ENCODE measurements at regions not wholly inside any gene's neighbourhood (a gene's known extent, or its start where the extent isn't known, plus 50 kb on each side); places are given as distances from the start of the nearest gene placed in this dataset.

- H3K4me1 ChIP-seq (ENCODE audit: insufficient read depth, low read length, severe bottlenecking), result no peaks in the 10 kb centered on the region
- no peaks in the 10 kb centered on the region for H3K27me3 ChIP-seq (ENCODE audit: insufficient read depth, low read length)
- no peaks in the 10 kb centered on the region for H3K9me2 ChIP-seq (ENCODE audit: low read depth, low read length)
- no peak for TF ChIP-seq EZH2 (IDR thresholded peaks at IDR 0.05; ENCODE audit: borderline replicate concordance, low read length)
- TF ChIP-seq, protein P1, sequence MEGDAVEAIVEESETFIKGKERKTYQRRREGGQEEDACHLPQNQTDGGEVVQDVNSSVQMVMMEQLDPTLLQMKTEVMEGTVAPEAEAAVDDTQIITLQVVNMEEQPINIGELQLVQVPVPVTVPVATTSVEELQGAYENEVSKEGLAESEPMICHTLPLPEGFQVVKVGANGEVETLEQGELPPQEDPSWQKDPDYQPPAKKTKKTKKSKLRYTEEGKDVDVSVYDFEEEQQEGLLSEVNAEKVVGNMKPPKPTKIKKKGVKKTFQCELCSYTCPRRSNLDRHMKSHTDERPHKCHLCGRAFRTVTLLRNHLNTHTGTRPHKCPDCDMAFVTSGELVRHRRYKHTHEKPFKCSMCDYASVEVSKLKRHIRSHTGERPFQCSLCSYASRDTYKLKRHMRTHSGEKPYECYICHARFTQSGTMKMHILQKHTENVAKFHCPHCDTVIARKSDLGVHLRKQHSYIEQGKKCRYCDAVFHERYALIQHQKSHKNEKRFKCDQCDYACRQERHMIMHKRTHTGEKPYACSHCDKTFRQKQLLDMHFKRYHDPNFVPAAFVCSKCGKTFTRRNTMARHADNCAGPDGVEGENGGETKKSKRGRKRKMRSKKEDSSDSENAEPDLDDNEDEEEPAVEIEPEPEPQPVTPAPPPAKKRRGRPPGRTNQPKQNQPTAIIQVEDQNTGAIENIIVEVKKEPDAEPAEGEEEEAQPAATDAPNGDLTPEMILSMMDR (IDR thresholded peaks at IDR 0.05; ENCODE audit: low read length), result no peak
- H4K20me1 ChIP-seq (ENCODE audit: insufficient read depth, low read length), result no peaks in the 10 kb centered on the region
- no peaks in the 10 kb centered on the region for H3F3A ChIP-seq (ENCODE audit: insufficient read depth, low read length)
- no peak overlapping the region for H3K9ac ChIP-seq (ENCODE audit: low read length)
- no peak overlapping the region for H3K4me2 ChIP-seq (ENCODE audit: low read length)
- no peak overlapping the region for H3K27ac ChIP-seq (ENCODE audit: low read depth, low read length, poor library complexity, severe bottlenecking)
- no peaks in the 10 kb centered on the region for H3K36me3 ChIP-seq (ENCODE audit: insufficient read depth, low read length)
- H3K9me3 ChIP-seq (ENCODE audit: low read length), result no peaks in the 10 kb centered on the region
- no peaks in the 10 kb centered on the region for H3K79me2 ChIP-seq (ENCODE audit: insufficient read depth, low read length)
- no peak overlapping the region for H3K4me3 ChIP-seq (ENCODE audit: low read depth, low read length, poor library complexity, severe bottlenecking)
- no peak overlapping the region for H2AFZ ChIP-seq (ENCODE audit: low read length)
These were observed 77.8 kb upstream of the TEX13D start for GRCh38 chrX:124254611-124255010.

GRCh38 chrX:124256216-124256615, 76.2 kb upstream of the TEX13D start:
- no peak overlapping the region for H2AFZ ChIP-seq (ENCODE audit: low read length)
- no peak overlapping the region for H3K4me3 ChIP-seq (ENCODE audit: low read depth, low read length, poor library complexity, severe bottlenecking)
- no peaks in the 10 kb centered on the region for H3K9me2 ChIP-seq (ENCODE audit: low read depth, low read length)
- no peaks in the 10 kb centered on the region for H3K27me3 ChIP-seq (ENCODE audit: insufficient read depth, low read length)
- H3K4me1 ChIP-seq (ENCODE audit: insufficient read depth, low read length, severe bottlenecking), result no peaks in the 10 kb centered on the region
- no peaks in the 10 kb centered on the region for H3K79me2 ChIP-seq (ENCODE audit: insufficient read depth, low read length)
- no peak overlapping the region for H3K9ac ChIP-seq (ENCODE audit: low read length)
- no peak overlapping the region for H3K4me2 ChIP-seq (ENCODE audit: low read length)
- H3K9me3 ChIP-seq (ENCODE audit: low read length), result no peaks in the 10 kb centered on the region
- H3K27ac ChIP-seq (ENCODE audit: low read depth, low read length, poor library complexity, severe bottlenecking), result no peak overlapping the region
- no peaks in the 10 kb centered on the region for H3K36me3 ChIP-seq (ENCODE audit: insufficient read depth, low read length)
- TF ChIP-seq EZH2 (IDR thresholded peaks at IDR 0.05; ENCODE audit: borderline replicate concordance, low read length), result no peak
- TF ChIP-seq, protein P1 (IDR thresholded peaks at IDR 0.05; ENCODE audit: low read length), result no peak
- no peaks in the 10 kb centered on the region for H4K20me1 ChIP-seq (ENCODE audit: insufficient read depth, low read length)
- no peaks in the 10 kb centered on the region for H3F3A ChIP-seq (ENCODE audit: insufficient read depth, low read length)

- H3K4me3 ChIP-seq (ENCODE audit: low read depth, low read length, poor library complexity, severe bottlenecking), result no peak overlapping the region
- no peaks in the 10 kb centered on the region for H4K20me1 ChIP-seq (ENCODE audit: insufficient read depth, low read length)
- no peaks in the 10 kb centered on the region for H3K4me1 ChIP-seq (ENCODE audit: insufficient read depth, low read length, severe bottlenecking)
- no peak overlapping the region for H3K27ac ChIP-seq (ENCODE audit: low read depth, low read length, poor library complexity, severe bottlenecking)
- no peaks in the 10 kb centered on the region for H3K27me3 ChIP-seq (ENCODE audit: insufficient read depth, low read length)
- H3K79me2 ChIP-seq (ENCODE audit: insufficient read depth, low read length), result no peaks in the 10 kb centered on the region
- no peaks in the 10 kb centered on the region for H3K9me2 ChIP-seq (ENCODE audit: low read depth, low read length)
- no peak overlapping the region for H3K4me2 ChIP-seq (ENCODE audit: low read length)
- no peak for TF ChIP-seq EZH2 (IDR thresholded peaks at IDR 0.05; ENCODE audit: borderline replicate concordance, low read length)
- TF ChIP-seq, protein P1 (IDR thresholded peaks at IDR 0.05; ENCODE audit: low read length), result no peak
- H3K9ac ChIP-seq (ENCODE audit: low read length), result no peak overlapping the region
- H2AFZ ChIP-seq (ENCODE audit: low read length), result no peak overlapping the region
- no peaks in the 10 kb centered on the region for H3F3A ChIP-seq (ENCODE audit: insufficient read depth, low read length)
- H3K9me3 ChIP-seq (ENCODE audit: low read length), result no peaks in the 10 kb centered on the region
- H3K36me3 ChIP-seq (ENCODE audit: insufficient read depth, low read length), result no peaks in the 10 kb centered on the region
These were observed 75.7 kb upstream of the TEX13D start for GRCh38 chrX:124256629-124257380.
